CD4-positive, CD25-positive, alpha-beta regulatory T cell (primary cell): ENCODE measurements at regions not wholly inside any gene's neighbourhood (a gene's known extent, or its start where the extent isn't known, plus 50 kb on each side); places are given as distances from the start of the nearest gene placed in this dataset.

ENCODE experiments used
- ATAC-seq, 2 donors: fragments of 150-1000 bp; cut with Tn5 transposase; one replicate each; pipeline ENCODE4 v1.10.0; 2021; ENCODE audit warnings: low read depth in 2 of 2, moderate number of reproducible peaks in 2 of 2, moderate library complexity in 1 of 2
- DNase-seq, 3 donors: peaks; one replicate each; pipeline versions ENCODE4 v3.0.0 to v3.0.0-alpha.2; 2012 to 2022; ENCODE audit warnings: mixed read lengths in 1 of 3
- H3K27ac ChIP-seq: one replicate; pipeline ENCODE4 v1.7.0; 2013; ENCODE audit warnings: mild to moderate bottlenecking, low read length; ENCODE audit not compliant: insufficient read depth, poor library complexity, severe bottlenecking
- H3K27me3 ChIP-seq: one replicate; pipeline ENCODE4 v1.7.0; 2013; ENCODE audit warnings: low read length; ENCODE audit not compliant: control insufficient read depth, insufficient read depth
- H3K36me3 ChIP-seq: one replicate; pipeline ENCODE4 v1.7.0; 2013; ENCODE audit warnings: mild to moderate bottlenecking, low read length, moderate library complexity; ENCODE audit not compliant: control insufficient read depth, insufficient read depth
- H3K4me1 ChIP-seq: 2 replicates; pipeline ENCODE4 v1.7.0; 2013; ENCODE audit warnings: mild to moderate bottlenecking, low read length; ENCODE audit not compliant: insufficient read depth, control insufficient read depth, poor library complexity, severe bottlenecking
- H3K4me3 ChIP-seq: one replicate; pipeline ENCODE4 v1.7.0; 2013; ENCODE audit warnings: low read depth, mild to moderate bottlenecking, low read length, moderate library complexity
- H3K9me3 ChIP-seq, 2 experiments: 1 replicate in 1 of 2; 2 replicates in 1 of 2; pipeline ENCODE4 v1.7.0; 2013; ENCODE audit warnings: low read length in 2 of 2, mild to moderate bottlenecking in 1 of 2, moderate library complexity in 1 of 2; ENCODE audit not compliant: control insufficient read depth in 2 of 2
- H3K27ac Mint-ChIP-seq, 3 donors: one replicate each; pipeline ENCODE4 v1.8.0; 2020 to 2022; ENCODE audit warnings: mild to moderate bottlenecking in 3 of 3, mixed read lengths in 3 of 3, moderate library complexity in 2 of 3
- H3K27me3 Mint-ChIP-seq: one replicate; pipeline ENCODE4 v1.8.0; 2022; ENCODE audit warnings: mild to moderate bottlenecking, mixed read lengths
- H3K36me3 Mint-ChIP-seq: one replicate; pipeline ENCODE4 v1.8.0; 2020; ENCODE audit warnings: mixed read lengths
- H3K4me1 Mint-ChIP-seq, 4 donors: one replicate each; pipeline ENCODE4 v1.8.0; 2020 to 2022; ENCODE audit warnings: mixed read lengths in 4 of 4, mild to moderate bottlenecking in 1 of 4
- H3K4me3 Mint-ChIP-seq, 4 donors: one replicate each; pipeline ENCODE4 v1.8.0; 2020 to 2022; ENCODE audit warnings: mild to moderate bottlenecking in 4 of 4, mixed read lengths in 4 of 4, moderate library complexity in 3 of 4
- H3K9me3 Mint-ChIP-seq, 7 donors: one replicate each; pipeline ENCODE4 v1.8.0; 2020 to 2022; ENCODE audit warnings: mixed read lengths in 7 of 7, mild to moderate bottlenecking in 3 of 7, moderate library complexity in 2 of 7

- H3K27me3 ChIP-seq, result no peaks in the 10 kb centered on the region
- Mint-ChIP-seq H3K36me3 (no peaks in the 10 kb centered on the region), H3K27me3 (no peaks in the 10 kb centered on the region), H3K27ac (no peak overlapping the region), H3K4me1 (no peaks in the 10 kb centered on the region), H3K9me3 (peaks cover 0 to 11% (median 1%) of the 10 kb centered on the region in 7 donors), H3K4me3 (no peak overlapping the region)
- DNase-seq (no peak), ATAC-seq (no peak)
- no peaks in the 10 kb centered on the region for H3K4me1 ChIP-seq
- H3K4me3 ChIP-seq, result no peak overlapping the region
- H3K36me3 ChIP-seq, result no peaks in the 10 kb centered on the region
- H3K27ac ChIP-seq, result no peak overlapping the region
- H3K9me3 ChIP-seq, result no peaks in the 10 kb centered on the region
Measured at GRCh38 chr2:103294420-103294819, 532.6 kb downstream of the TMEM182 start.

GRCh38 chr2:103295591-103295990, 533.8 kb downstream of the TMEM182 start:
- Mint-ChIP-seq H3K4me3 (no peak overlapping the region), H3K4me1 (no peaks in the 10 kb centered on the region), H3K9me3 (peaks cover 0 to 11% (median 2%) of the 10 kb centered on the region in 7 donors), H3K27me3 (peaks cover 4% of the 10 kb centered on the region), H3K27ac (no peak overlapping the region), H3K36me3 (no peaks in the 10 kb centered on the region)
- no peak for ATAC-seq
- no peak for DNase-seq
- Histone ChIP-seq H3K9me3 (no peaks in the 10 kb centered on the region), H3K4me1 (no peaks in the 10 kb centered on the region), H3K27ac (no peak overlapping the region), H3K4me3 (no peak overlapping the region), H3K36me3 (no peaks in the 10 kb centered on the region), H3K27me3 (no peaks in the 10 kb centered on the region)

DNA sequence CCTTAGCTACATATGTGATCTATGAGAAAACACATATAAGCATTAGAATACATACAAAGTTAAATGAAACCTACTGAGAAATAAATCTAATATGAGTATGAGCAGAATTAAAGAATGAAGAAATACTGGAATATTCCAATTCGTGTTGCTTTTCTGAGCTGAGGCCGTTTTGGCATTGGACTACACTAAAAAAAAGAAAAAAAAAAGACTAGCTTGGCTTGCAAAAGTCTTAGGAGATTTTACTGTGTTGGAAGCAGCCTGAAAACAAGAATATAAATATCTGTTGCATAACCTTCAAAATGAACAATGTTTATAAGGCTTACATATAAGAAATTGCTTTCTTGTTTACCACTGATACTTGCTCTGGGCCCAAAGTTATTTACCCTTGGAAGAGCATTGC, 562.8 kb downstream of the TMEM182 start:
- Histone ChIP-seq H3K36me3 (no peaks in the 10 kb centered on the region), H3K4me1 (no peaks in the 10 kb centered on the region), H3K27ac (no peak overlapping the region), H3K9me3 (no peaks in the 10 kb centered on the region), H3K27me3 (no peaks in the 10 kb centered on the region), H3K4me3 (no peak overlapping the region)
- no peaks in the 10 kb centered on the region for H3K27me3 Mint-ChIP-seq
- no peaks in the 10 kb centered on the region for H3K36me3 Mint-ChIP-seq
- no peaks in the 10 kb centered on the region for H3K4me1 Mint-ChIP-seq
- peaks cover 0 to 10% (median 2%) of the 10 kb centered on the region in 7 donors for H3K9me3 Mint-ChIP-seq
- no peak for ATAC-seq
- DNase-seq, result no peak
- no peak overlapping the region for H3K27ac Mint-ChIP-seq
- no peak overlapping the region for H3K4me3 Mint-ChIP-seq

DNA sequence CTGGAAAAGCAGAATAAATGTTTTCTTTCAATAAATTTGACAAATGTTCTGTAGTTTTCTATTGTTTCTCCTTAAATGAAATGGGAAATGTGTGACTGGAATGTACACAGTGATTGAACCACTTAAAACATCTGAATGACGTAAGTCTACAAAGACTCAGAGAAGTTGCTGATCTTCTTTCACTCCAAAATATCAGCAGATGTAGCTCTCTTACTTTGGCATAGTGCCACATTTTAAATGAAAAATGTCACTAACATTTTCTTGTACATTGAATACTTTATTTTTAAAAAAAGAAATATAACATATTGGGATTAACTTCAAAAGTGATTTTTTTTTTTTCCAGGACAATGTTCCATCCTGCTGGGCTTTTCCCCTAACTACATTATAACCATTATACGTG, 565.6 kb downstream of the TMEM182 start:
- Mint-ChIP-seq H3K27me3 (no peaks in the 10 kb centered on the region), H3K9me3 (peaks cover 0 to 6% (median 2%) of the 10 kb centered on the region in 7 donors), H3K4me3 (no peak overlapping the region), H3K27ac (no peak overlapping the region), H3K4me1 (no peaks in the 10 kb centered on the region), H3K36me3 (no peaks in the 10 kb centered on the region)
- no peaks in the 10 kb centered on the region for H3K9me3 ChIP-seq
- H3K4me3 ChIP-seq, result no peak overlapping the region
- no peak overlapping the region for H3K27ac ChIP-seq
- no peaks in the 10 kb centered on the region for H3K36me3 ChIP-seq
- H3K27me3 ChIP-seq, result no peaks in the 10 kb centered on the region
- no peak for DNase-seq
- no peak for ATAC-seq
- H3K4me1 ChIP-seq, result no peaks in the 10 kb centered on the region

DNA sequence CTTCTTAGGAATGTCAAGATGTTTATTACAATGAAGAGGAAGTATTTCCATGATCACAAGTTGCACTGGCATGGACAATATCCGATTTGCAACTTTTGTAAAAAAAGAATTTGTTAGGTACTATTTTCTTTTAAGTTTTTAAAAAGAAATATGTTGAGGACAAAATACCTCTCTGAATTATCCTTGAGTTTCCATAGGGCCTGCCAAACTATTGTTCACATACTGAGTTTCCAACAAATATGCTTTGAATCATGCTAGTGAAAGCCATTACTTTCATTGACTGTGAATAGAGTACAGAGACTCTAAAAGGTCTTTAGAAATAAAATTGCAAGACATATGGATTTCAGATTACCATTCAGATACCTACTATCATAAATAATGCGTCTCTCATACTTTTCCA, 566.1 kb downstream of the TMEM182 start:
- Mint-ChIP-seq H3K27me3 (no peaks in the 10 kb centered on the region), H3K9me3 (peaks cover 0 to 6% (median 2%) of the 10 kb centered on the region in 7 donors), H3K4me3 (no peak overlapping the region), H3K4me1 (no peaks in the 10 kb centered on the region), H3K36me3 (no peaks in the 10 kb centered on the region), H3K27ac (no peak overlapping the region)
- Histone ChIP-seq H3K36me3 (no peaks in the 10 kb centered on the region), H3K4me3 (no peak overlapping the region), H3K27me3 (no peaks in the 10 kb centered on the region), H3K27ac (no peak overlapping the region), H3K9me3 (no peaks in the 10 kb centered on the region), H3K4me1 (no peaks in the 10 kb centered on the region)
- DNase-seq, result no peak
- ATAC-seq, result no peak

DNA sequence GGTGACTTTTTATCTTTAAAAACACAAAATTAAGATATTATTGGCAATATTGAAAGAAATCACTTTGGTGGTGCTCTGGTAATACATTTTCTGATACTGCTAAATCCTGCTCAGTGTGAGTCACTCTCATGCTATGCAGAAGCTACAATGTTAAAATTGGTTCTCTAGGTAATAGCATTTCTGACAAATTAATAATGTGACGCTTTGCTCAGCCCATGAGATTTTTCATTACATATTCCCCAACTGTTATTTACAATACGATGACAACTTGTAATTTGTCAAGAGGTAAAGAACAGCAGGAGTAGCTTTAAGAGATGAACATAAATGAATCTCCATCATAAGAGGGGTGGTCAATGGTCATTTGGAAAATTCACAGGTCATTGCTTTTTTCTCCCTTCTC, 573.6 kb downstream of the TMEM182 start:
- Mint-ChIP-seq H3K9me3 (peaks cover 3 to 17% (median 5%) of the 10 kb centered on the region in 7 donors), H3K27ac (no peak overlapping the region), H3K4me1 (no peaks in the 10 kb centered on the region), H3K4me3 (no peak overlapping the region), H3K36me3 (no peaks in the 10 kb centered on the region), H3K27me3 (no peaks in the 10 kb centered on the region)
- Histone ChIP-seq H3K36me3 (no peaks in the 10 kb centered on the region), H3K4me3 (no peak overlapping the region), H3K27ac (no peak overlapping the region), H3K27me3 (no peaks in the 10 kb centered on the region), H3K4me1 (no peaks in the 10 kb centered on the region), H3K9me3 (no peaks in the 10 kb centered on the region)
- DNase-seq (no peak), ATAC-seq (no peak)

DNA sequence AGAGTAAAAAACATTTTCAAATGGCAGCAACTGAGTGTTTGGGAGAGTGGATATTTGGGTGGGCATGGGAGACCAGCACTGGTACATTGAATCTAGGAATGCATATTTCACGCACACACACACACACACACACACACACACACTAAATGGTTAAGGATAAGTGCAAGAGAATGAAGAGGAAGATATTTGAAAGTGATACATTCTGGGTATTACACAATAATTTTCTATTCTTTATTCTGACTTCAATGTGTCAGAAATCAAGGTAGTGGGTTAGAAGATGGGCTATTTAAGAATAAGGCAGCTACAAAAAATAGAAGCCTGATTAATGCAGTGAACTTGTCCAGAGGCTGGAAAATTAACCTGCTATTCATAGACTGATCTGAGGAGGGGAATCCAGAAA, 577.0 kb downstream of the TMEM182 start:
- no peak for ATAC-seq
- no peak overlapping the region for H3K4me3 ChIP-seq

DNA sequence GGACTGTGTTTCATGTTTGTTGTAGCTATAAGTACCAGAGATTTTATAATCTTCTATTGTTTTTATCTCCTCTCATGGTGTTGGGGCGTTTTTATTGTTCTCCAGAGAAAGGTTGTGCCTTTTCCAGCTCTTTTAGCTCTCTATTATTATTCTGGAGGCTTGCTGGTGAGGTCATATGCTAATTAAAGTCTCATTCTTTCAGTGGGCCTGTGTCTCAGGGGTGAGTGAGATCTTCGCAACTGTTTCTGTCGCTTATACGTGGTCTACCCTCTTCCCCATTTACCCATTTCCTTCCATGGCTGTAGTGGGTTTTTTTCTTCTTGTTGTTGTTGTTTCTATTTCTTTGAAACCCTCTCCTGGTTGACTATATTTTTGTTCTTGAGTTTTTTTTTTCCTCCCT, 584.9 kb downstream of the TMEM182 start:
- no peaks in the 10 kb centered on the region for H3K9me3 ChIP-seq
- H3K36me3 ChIP-seq, result no peaks in the 10 kb centered on the region
- no peaks in the 10 kb centered on the region for H3K36me3 Mint-ChIP-seq
- H3K4me1 Mint-ChIP-seq, result no peaks in the 10 kb centered on the region
- no peak overlapping the region for H3K27ac ChIP-seq
- DNase-seq (no peak), ATAC-seq (no peak)
- no peak overlapping the region for H3K4me3 Mint-ChIP-seq
- H3K27me3 Mint-ChIP-seq, result no peaks in the 10 kb centered on the region
- peaks cover 0 to 11% (median 4%) of the 10 kb centered on the region in 7 donors for H3K9me3 Mint-ChIP-seq
- no peak overlapping the region for H3K27ac Mint-ChIP-seq
- H3K4me3 ChIP-seq, result no peak overlapping the region
- no peaks in the 10 kb centered on the region for H3K4me1 ChIP-seq
- no peaks in the 10 kb centered on the region for H3K27me3 ChIP-seq

More for the DNA sequence above, 577.0 kb downstream of the TMEM182 start:
- H3K36me3 ChIP-seq, result no peaks in the 10 kb centered on the region
- Mint-ChIP-seq H3K36me3 (no peaks in the 10 kb centered on the region), H3K4me1 (no peaks in the 10 kb centered on the region), H3K27me3 (no peaks in the 10 kb centered on the region), H3K27ac (no peak overlapping the region), H3K4me3 (no peak overlapping the region), H3K9me3 (peaks cover 3 to 17% (median 5%) of the 10 kb centered on the region in 7 donors)
- H3K9me3 ChIP-seq, result no peaks in the 10 kb centered on the region
- no peak overlapping the region for H3K27ac ChIP-seq
- no peaks in the 10 kb centered on the region for H3K27me3 ChIP-seq
- no peak for DNase-seq
- no peaks in the 10 kb centered on the region for H3K4me1 ChIP-seq
